IPS-NIHi11 (cell line): ENCODE measurements at regions not wholly inside any gene's neighbourhood (a gene's known extent, or its start where the extent isn't known, plus 50 kb on each side); places are given as distances from the start of the nearest gene placed in this dataset.
A peak's percentile ranks its signal among the peaks of the same experiment; 100 is the strongest.

Source experiments
- DNase-seq: peaks from one replicate; pipeline ENCODE4 v3.0.0; 2012; ENCODE audit warnings: mixed read lengths, low spot score

- no peak for DNase-seq
Measured at GRCh38 chr4:126778348-126778747, 854.4 kb upstream of the INTU start.

- no peak for DNase-seq
Measured at GRCh38 chr4:126779001-126779400, 853.8 kb upstream of the INTU start.

- no peak for DNase-seq
Measured at GRCh38 chr4:126779436-126780166, 853.2 kb upstream of the INTU start.

GRCh38 chr4:126783191-126783590 lies 849.6 kb upstream of the INTU start:
- no peak for DNase-seq

- DNase-seq: no peak
Measured at GRCh38 chr4:126784966-126785580, 847.7 kb upstream of the INTU start.

GRCh38 chr4:126790633-126791032 lies 842.1 kb upstream of the INTU start:
- DNase-seq: no peak

- no peak for DNase-seq
Measured at GRCh38 chr4:126794363-126794762, 838.4 kb upstream of the INTU start.

GRCh38 chr4:126798214-126798613 lies 834.5 kb upstream of the INTU start:
- DNase-seq: no peak

GRCh38 chr4:126799416-126799815 lies 833.3 kb upstream of the INTU start:
- no peak for DNase-seq

GRCh38 chr4:126799971-126800574 lies 832.7 kb upstream of the INTU start:
- no peak for DNase-seq

GRCh38 chr4:126800575-126801141 lies 832.1 kb upstream of the INTU start:
- DNase-seq: no peak

GRCh38 chr4:126807132-126807531 lies 825.6 kb upstream of the INTU start:
- no peak for DNase-seq

- no peak for DNase-seq
Measured at GRCh38 chr4:126812076-126812475, 820.7 kb upstream of the INTU start.

- no peak for DNase-seq
Measured at GRCh38 chr4:126820631-126821030, 812.1 kb upstream of the INTU start.

- no peak for DNase-seq
Measured at GRCh38 chr4:126821152-126821551, 811.6 kb upstream of the INTU start.

GRCh38 chr4:126825083-126825482 lies 807.7 kb upstream of the INTU start:
- no peak for DNase-seq

GRCh38 chr4:126827669-126828068 lies 805.1 kb upstream of the INTU start:
- no peak for DNase-seq

GRCh38 chr4:126834854-126835253 lies 797.9 kb upstream of the INTU start:
- DNase-seq: no peak

GRCh38 chr4:126838941-126839679 lies 793.6 kb upstream of the INTU start:
- DNase-seq: no peak

GRCh38 chr4:126843492-126844067 lies 789.2 kb upstream of the INTU start:
- no peak for DNase-seq

- DNase-seq: peak; percentile 7
Measured at GRCh38 chr4:126850286-126850685, 782.5 kb upstream of the INTU start.

GRCh38 chr4:126851391-126851790 lies 781.4 kb upstream of the INTU start:
- DNase-seq: no peak
